COLO829 (cell line): ENCODE measurements at regions not wholly inside any gene's neighbourhood (a gene's known extent, or its start where the extent isn't known, plus 50 kb on each side); places are given as distances from the start of the nearest gene placed in this dataset.

Experiments used
- DNase-seq: peaks from one replicate; pipeline ENCODE4 v3.0.0; 2012; ENCODE audit warnings: low spot score

DNA sequence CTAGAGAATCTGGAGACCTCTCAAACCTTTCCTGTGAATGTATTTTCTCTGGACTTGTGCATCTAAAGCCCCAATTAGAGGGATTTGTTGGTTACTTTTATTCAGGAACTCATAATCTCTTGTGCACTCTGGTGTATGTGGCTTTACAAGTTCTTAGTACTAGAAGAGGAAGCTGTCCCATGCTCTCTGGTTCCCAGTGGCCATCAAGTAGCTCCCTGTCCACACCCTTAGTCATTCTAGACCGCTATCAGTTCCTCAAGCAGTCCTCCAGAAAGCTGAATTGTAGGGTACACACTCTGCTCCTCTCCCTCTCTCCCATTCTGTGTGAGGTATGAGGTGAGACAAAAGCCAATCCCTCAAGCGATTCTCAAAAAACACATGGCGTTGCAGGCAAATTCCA, 470.3 kb downstream of the PTPRC start:
- DNase-seq = no peak

DNA sequence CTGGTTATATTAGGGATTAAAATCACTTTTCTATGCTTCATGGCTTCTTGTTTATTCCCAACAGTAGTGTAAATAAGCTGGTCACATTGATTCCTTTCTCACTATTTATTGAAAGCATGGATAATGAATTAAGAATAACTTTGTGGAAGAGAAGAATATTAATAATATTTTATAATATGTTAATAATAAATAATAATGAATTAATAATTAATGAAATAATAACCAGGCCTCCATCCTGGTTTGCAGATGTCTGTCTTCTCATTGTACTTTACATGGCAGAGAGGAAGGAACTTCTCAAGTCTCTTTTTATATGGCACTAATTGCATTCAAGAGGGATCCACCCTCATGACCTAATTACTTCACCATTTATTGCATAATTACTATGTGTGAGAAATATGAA, 473.5 kb downstream of the PTPRC start:
- DNase-seq = no peak

DNA sequence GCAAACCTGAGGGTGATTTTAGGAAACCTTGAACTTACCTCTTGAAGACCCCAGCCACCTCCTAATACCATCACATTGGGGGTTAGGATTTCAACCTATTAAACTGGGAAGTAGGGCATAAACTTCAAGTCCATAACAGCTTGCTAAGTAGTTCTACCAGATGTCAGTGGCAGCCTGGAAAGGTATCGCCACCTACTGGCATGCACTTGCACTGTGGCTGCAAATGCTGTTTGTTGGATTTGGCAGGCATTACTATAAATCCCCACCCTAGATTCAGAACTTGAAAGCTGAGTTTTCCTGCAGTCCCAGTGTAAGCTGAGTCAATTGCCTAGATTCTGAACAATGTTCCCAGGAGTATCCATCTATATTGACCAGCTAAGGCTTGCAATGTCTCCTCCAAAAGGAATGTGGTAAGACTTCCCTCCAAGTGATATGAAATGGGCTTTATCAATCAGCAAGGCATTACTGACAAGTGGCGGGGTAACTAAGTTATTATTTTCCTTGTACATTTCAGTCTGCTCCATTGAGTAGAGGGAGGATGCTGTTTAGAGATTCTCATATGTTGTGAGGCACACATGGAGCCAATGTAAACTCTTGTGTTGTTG, 474.5 kb downstream of the PTPRC start:
- DNase-seq = peak; percentile 45

- no peak for DNase-seq
These were observed 477.6 kb downstream of the PTPRC start for GRCh38 chr1:199116488-199116887.

DNA sequence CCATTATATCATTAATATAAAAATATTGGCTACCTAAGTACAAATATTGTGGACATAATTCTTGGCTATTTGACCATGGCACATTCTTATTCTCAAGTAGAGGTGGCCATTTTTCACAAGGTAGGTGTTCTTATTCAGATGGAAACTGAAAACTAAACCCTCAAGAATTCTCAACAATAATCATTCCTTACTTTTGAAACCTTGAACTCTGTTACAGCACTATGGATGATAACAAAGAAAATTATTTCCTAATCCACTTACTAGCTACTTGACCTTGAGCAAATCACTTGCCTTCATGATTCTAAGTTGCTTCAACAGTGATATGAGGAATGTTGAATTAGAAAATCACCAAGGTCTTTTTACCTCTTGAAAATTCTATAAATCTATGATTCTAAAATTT, 482.2 kb downstream of the PTPRC start:
- no peak for DNase-seq

DNA sequence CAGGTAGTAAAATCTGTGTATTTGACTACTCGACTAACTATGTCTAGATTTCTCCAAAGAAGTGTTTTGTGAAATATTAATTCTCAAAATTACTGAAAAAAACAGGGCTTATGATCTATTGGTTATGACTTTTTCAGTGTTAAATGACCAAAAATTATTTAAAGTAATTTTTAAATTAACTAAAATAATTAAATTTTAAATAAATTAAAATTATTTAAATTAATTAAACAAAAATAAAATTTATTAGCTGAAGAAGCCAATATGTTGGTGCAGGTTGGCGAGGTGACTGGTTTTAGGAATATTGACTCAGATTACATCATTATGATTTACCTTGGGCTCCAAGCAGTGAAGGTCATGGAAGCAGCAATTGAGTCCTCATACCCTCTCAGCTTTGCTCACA, 483.2 kb downstream of the PTPRC start:
- DNase-seq = no peak

- DNase-seq = no peak
These were observed 483.9 kb downstream of the PTPRC start for GRCh38 chr1:199122532-199123311.

DNA sequence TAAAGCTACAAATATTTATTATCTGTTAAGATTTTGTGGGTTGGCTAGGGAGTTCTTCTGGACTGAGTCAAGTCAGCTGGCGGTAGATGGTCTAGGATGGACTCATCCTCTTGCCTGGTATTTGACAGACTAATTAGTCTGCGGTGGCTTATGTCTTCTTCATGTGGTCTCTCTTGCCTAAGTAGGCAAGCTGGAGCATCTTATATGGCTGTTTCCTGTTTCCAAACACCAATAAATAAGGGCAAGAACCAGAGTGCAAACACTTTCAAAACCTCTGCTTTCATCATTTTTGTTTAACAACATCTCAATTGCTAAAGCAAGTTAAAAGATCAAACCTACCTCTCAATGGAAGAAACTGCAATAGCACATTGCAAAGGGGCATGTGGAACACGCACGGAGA, 484.8 kb downstream of the PTPRC start:
- DNase-seq = no peak

GRCh38 chr1:199124351-199124750, 485.5 kb downstream of the PTPRC start:
- no peak for DNase-seq

DNA sequence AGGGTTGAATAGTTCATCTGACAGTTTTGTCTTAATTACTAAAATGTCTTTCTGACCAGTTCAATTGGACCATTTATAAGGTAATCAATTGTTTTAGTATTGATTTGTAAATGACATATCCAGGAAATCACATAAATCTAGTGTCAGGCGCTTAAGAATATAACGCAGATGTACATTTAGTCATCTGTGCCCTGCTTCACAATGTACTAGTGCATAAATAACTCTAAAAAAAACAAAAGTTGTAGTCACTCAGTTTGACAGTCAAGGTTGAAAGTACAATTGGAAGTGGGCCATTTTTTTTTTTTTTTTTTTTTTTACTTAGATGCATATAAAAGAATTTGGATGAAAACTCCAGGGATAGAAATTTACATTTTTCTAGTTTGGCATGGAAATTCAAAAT, 490.4 kb downstream of the PTPRC start:
- no peak for DNase-seq

- no peak for DNase-seq
These were observed 493.2 kb downstream of the PTPRC start for GRCh38 chr1:199132006-199132405.

DNA sequence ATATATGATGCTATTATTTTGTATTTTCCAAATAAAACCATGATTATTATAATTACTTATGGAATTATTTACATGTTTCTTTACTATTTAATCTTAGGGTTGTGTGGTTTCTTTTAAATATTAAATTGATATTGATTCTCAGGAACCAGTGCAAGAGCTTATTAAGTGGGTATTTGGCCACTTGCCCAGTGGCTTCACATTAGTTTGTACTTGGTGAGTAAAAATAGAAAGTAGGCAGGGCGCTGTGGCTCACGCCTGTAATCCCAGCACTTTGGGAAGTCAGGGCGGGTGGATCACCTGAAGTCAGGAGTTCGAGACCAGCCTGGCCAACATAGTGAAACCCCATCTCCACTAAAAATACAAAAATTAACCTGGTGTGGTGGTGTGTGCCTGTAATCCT, 497.1 kb downstream of the PTPRC start:
- no peak for DNase-seq

- no peak for DNase-seq
These were observed 499.2 kb downstream of the PTPRC start for GRCh38 chr1:199138061-199138460.

DNA sequence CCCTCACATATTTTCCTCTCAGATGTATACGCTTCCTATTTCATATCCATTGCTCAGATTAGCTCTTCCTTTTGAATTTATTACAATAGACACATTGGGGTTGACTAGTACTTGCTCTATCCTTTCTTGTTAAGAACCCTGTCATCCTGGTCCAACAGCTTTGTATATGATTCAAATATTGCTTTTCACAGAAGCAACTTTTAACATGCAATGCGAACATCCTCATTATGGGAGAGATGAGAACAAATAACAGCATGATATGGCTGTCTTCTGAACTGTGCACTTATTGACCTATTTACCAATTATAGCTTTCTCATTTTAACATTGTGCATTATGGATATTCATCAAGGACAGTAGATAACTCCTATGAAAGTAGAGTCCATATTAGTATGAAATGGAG, 510.8 kb downstream of the PTPRC start:
- no peak for DNase-seq

DNA sequence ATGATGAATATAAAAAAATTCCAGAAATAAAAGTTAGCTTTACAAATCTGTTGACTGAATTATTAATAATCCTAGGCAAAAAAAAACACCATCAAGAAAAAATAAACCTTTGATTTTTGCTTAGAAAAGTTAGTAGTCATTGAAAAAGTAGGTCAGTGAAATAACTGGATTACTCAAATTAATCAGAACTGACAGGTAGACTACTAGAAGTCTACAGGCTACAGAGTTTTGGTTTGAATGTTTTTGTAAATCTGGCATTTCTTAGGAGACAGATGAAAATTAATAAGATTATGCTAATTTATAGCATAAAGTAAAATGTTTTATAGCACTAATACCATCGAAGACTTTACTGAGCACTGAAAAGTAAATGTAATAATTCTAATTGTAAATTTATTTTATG, 511.9 kb downstream of the PTPRC start:
- no peak for DNase-seq

- no peak for DNase-seq
These were observed 513.0 kb downstream of the PTPRC start for GRCh38 chr1:199151634-199152425.

- no peak for DNase-seq
These were observed 513.8 kb downstream of the PTPRC start for GRCh38 chr1:199152676-199153075.

GRCh38 chr1:199155166-199156019, 516.6 kb downstream of the PTPRC start:
- no peak for DNase-seq

DNA sequence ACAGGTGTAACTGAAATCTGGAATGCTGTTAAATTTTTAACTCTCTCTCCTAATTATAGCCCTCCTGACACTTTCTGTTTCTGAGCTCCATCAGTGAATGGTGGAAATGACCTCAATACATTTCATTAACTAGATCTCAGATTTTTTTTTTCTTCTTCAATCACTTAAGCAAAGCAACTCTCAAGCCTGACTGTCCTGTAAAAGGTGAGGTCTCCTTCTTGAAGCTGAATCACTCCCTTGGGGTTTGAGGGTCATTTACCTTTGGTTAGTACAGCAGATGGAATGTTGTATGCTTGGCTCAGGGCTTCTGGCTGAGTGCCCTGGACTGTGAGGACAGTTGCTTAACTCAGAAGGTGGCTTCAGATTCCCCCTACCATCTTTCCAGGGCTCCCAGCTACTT, 518.7 kb downstream of the PTPRC start:
- no peak for DNase-seq

DNA sequence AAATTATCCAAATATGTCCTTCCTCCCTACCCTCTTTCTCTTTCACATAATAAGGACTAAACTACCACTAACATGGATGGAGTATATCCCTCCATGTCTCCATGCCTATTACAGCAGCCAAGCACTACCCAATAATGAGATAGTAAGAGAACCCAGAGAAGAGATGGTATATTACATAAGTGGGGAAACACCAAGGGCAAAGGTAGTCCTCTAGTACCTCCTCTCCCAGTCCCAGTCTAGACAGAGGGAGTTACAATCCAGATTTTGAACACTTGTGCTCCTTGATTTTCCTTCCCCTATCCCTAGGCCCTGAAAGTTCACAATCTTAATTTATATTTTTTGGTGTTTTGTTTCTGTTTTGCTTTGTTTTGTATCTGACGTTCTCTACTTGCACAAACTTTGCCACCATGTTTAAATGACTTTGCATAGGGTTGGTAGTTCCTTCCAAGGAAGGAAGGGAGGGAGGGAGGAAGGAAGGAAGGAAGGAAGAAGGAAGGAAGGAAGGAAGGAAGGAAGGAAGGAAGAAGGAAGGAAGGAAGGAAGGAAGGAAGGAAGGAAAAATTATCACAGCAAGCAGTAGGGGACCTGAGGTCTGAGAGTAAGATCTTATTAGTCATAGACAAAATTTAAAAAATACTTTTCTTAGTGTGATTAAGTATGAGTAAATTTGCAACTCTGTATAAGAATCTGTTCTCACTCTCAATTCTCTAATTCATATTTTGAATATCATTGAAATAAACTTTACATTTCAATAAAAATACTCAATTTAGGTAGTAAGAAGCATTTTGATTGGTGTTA, 521.9 kb downstream of the PTPRC start:
- DNase-seq = no peak

DNA sequence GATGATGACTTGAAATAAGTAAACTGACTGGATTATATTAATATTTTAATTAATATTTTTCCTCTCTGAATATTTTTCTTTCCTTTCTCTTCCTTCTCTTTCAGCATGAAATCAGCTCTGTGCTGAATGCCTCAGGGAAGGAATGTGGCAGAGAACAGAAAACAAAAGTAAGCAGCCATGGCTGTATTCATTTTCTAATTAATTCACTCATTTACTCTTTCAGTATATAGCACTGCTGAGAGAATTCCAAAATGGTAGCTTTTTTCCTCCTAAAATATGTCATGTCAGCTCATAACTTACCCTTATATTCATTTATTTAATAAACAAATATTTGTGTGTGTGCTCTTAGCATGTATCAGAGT, 522.5 kb downstream of the PTPRC start:
- DNase-seq = peak; percentile 21
